Thyroid gland (tissue), 4 donors: ENCODE measurements at regions not wholly inside any gene's neighbourhood (a gene's known extent, or its start where the extent isn't known, plus 50 kb on each side); places are given as distances from the start of the nearest gene placed in this dataset.

ENCODE experiments used
- POLR2A ChIP-seq, 2 donors: fragments of 450-650 bp; IDR thresholded peaks; one replicate each; pipeline ENCODE4 v1.6.1; 2017; ENCODE audit warnings: antibody characterized with exemption in 2 of 2, mild to moderate bottlenecking in 2 of 2, moderate library complexity in 1 of 2
- TF ChIP-seq, protein P1 (sequence below), 6 experiments: fragments of 200-600 bp in 3 of 6; fragments of 450-650 bp in 3 of 6; sonication (generic) in 3 of 6; IDR thresholded peaks; one replicate each; pipeline ENCODE4 v1.5.1; 2016 to 2019; ENCODE audit warnings: antibody characterized with exemption in 6 of 6, mild to moderate bottlenecking in 2 of 6, inconsistent platforms in 1 of 6, moderate library complexity in 1 of 6

DNA sequence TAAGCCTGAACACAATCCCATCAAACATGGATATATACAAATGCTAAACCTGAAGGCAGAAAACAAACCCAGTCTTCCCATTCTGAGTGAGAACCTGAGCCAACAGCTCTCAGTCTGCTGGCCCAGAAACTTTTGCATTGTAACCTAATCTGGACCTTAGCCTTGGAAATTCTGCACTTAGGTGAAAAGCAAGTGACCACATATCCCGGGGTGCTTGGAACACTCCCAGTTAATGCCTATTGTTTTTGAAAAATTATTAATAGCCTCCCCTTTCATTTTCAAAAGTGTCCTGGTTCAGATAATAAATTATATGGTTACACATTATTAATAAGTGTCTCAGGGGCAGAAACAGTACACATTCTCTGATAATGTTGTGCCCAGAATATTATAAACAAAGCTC is 228.3 kb upstream of the TARS1 start:
- no peak for TF ChIP-seq POLR2A (IDR thresholded peaks at IDR 0.05)
- TF ChIP-seq, protein P1, sequence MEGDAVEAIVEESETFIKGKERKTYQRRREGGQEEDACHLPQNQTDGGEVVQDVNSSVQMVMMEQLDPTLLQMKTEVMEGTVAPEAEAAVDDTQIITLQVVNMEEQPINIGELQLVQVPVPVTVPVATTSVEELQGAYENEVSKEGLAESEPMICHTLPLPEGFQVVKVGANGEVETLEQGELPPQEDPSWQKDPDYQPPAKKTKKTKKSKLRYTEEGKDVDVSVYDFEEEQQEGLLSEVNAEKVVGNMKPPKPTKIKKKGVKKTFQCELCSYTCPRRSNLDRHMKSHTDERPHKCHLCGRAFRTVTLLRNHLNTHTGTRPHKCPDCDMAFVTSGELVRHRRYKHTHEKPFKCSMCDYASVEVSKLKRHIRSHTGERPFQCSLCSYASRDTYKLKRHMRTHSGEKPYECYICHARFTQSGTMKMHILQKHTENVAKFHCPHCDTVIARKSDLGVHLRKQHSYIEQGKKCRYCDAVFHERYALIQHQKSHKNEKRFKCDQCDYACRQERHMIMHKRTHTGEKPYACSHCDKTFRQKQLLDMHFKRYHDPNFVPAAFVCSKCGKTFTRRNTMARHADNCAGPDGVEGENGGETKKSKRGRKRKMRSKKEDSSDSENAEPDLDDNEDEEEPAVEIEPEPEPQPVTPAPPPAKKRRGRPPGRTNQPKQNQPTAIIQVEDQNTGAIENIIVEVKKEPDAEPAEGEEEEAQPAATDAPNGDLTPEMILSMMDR (IDR thresholded peaks at IDR 0.05): no peak
